K562 (cell line): ENCODE measurements at regions not wholly inside any gene's neighbourhood (a gene's known extent, or its start where the extent isn't known, plus 50 kb on each side); places are given as distances from the start of the nearest gene placed in this dataset.

ENCODE experiments used
- ATAC-seq: fragments of 200-7000 bp; cut with Tn5 transposase; 3 replicates; pipeline ENCODE4 v1.9.1; 2020; ENCODE audit warnings: moderate library complexity
- BruUV-seq: library from RNA; stranded (reverse); fragments of 400-500 nt; replicated peaks from 2 replicates; lab custom pipeline; 2021; lab: Mats Ljungman, UMichigan
- CTCF ChIA-PET: fragments of 300-600 bp; formaldehyde crosslinking; extraction: SDS; loops from one replicate; lab custom pipeline; 2021; ENCODE audit warnings: low intra/inter-chr PET ratio; lab: Yijun Ruan, JAX
- POLR2A ChIA-PET: fragments of 300-600, 350-650 bp; sonication (Branson Sonifier 250); formaldehyde crosslinking; extraction: SDS; loops from one replicate; lab custom pipeline; 2021; ENCODE audit warnings: antibody characterized with exemption, inconsistent platforms; lab: Yijun Ruan, JAX
- DNase-seq, 4 experiments: peaks; one replicate each; pipeline versions ENCODE4 v3.0.0 to v3.0.0-alpha.2; 2011 to 2018; ENCODE audit warnings: low spot score in 3 of 4, mixed read lengths in 3 of 4; ENCODE audit errors: extremely low read depth in 1 of 4
- FAIRE-seq: peaks from 2 replicates; lab custom pipeline; 2011; peaks lifted over from hg19 to GRCh38; lab: Jason Lieb, UNC
- H2AFZ ChIP-seq: 2 replicates; pipeline ENCODE4 v1.6.0; 2011; ENCODE audit warnings: low read depth, low read length, control low read depth, inconsistent platforms
- H3K27ac ChIP-seq: fragments of 200-600 bp; 3 replicates; pipeline ENCODE4 v1.8.0; 2011; ENCODE audit warnings: low read depth, mild to moderate bottlenecking, control low read depth, inconsistent platforms, low read length, moderate library complexity, mixed read lengths; ENCODE audit errors: extremely low read depth
- H3K27me3 ChIP-seq, 2 experiments: fragments of 300-600 bp in 1 of 2; 2 replicates in 1 of 2; 3 replicates in 1 of 2; pipeline versions ENCODE4 v1.6.0 to v1.8.0; 2011; ENCODE audit warnings: inconsistent platforms in 2 of 2, low read length in 2 of 2, mild to moderate bottlenecking in 1 of 2, mixed read lengths in 1 of 2, moderate library complexity in 1 of 2; ENCODE audit not compliant: control insufficient read depth in 2 of 2, insufficient read depth in 2 of 2
- H3K36me3 ChIP-seq: fragments of 300-600 bp; 3 replicates; pipeline ENCODE4 v1.8.0; 2011; ENCODE audit warnings: mild to moderate bottlenecking, low read length, inconsistent platforms; ENCODE audit not compliant: control insufficient read depth, insufficient read depth
- H3K4me1 ChIP-seq, 2 experiments: fragments of 200-600 bp in 1 of 2; replicated peaks in 1 of 2; 2 replicates in 1 of 2; 3 replicates in 1 of 2; pipeline versions ENCODE4 v1.5.1 to v1.8.0; 2011; ENCODE audit warnings: inconsistent platforms in 2 of 2, low read length in 2 of 2, mild to moderate bottlenecking in 1 of 2, mixed read lengths in 1 of 2, moderate library complexity in 1 of 2; ENCODE audit not compliant: control insufficient read depth in 2 of 2, insufficient read depth in 2 of 2
- H3K4me2 ChIP-seq: 2 replicates; pipeline ENCODE4 v1.6.1; 2011; ENCODE audit warnings: low read length, control low read depth, inconsistent platforms, mixed read lengths; ENCODE audit not compliant: insufficient read depth
- H3K4me3 ChIP-seq: fragments of 200-600 bp; sonication (generic), shearing (Covaris generic); 2 replicates; pipeline ENCODE4 v1.5.1; 2016; ENCODE audit warnings: control low read depth, inconsistent platforms
- H3K79me2 ChIP-seq: fragments of 200-600 bp; 3 replicates; pipeline ENCODE4 v1.8.0; 2011; ENCODE audit warnings: low read length, inconsistent platforms; ENCODE audit not compliant: control insufficient read depth, insufficient read depth
- H3K9ac ChIP-seq, 2 experiments: 2 replicates each; pipeline versions ENCODE4 v1.6.0 to v1.6.1; 2011; ENCODE audit warnings: low read depth in 2 of 2, low read length in 2 of 2, control low read depth in 1 of 2, inconsistent platforms in 1 of 2, mild to moderate bottlenecking in 1 of 2, mixed read lengths in 1 of 2; ENCODE audit not compliant: insufficient read depth in 1 of 2
- H3K9me1 ChIP-seq: one replicate; pipeline ENCODE4 v1.6.0; 2011; ENCODE audit warnings: inconsistent platforms, mild to moderate bottlenecking, low read length, moderate library complexity; ENCODE audit not compliant: control insufficient read depth, insufficient read depth
- H3K9me3 ChIP-seq: replicated peaks from 2 replicates; pipeline ENCODE4 v1.5.1; 2011; ENCODE audit warnings: low read depth, low read length, inconsistent platforms; ENCODE audit not compliant: control insufficient read depth, insufficient read depth
- H4K20me1 ChIP-seq: replicated peaks from 2 replicates; pipeline ENCODE4 v1.6.1; 2011; ENCODE audit warnings: low read length, inconsistent platforms, mixed read lengths; ENCODE audit not compliant: control insufficient read depth, insufficient read depth
- CREBBP ChIP-seq: IDR thresholded peaks from one replicate; pipeline ENCODE4 v1.6.1; 2012; ENCODE audit warnings: low read depth, mild to moderate bottlenecking, control low read depth, inconsistent platforms, low read length
- PHB ChIP-seq: fragments of 250-450 bp; sonication (Bioruptor Pico); IDR thresholded peaks from 2 replicates; pipeline ENCODE4 v1.5.0; 2021
- ZNF146 ChIP-seq: IDR thresholded peaks from one replicate; pipeline ENCODE4 v1.6.1; 2018; ENCODE audit warnings: missing compliant biosample characterization; ENCODE audit not compliant: unreplicated experiment
- ZNF324 ChIP-seq: fragments of 250-450 bp; sonication (Bioruptor Pico); IDR thresholded peaks from 2 replicates; pipeline ENCODE4 v1.4.0; 2020; ENCODE audit warnings: mild to moderate bottlenecking
- ZNF79 ChIP-seq: fragments of 250-450 bp; sonication (Bioruptor Pico); IDR thresholded peaks from 2 replicates; pipeline ENCODE4 v1.4.0; 2020; ENCODE audit warnings: low read depth, mild to moderate bottlenecking, moderate library complexity
- WGBS: fragments of 100-300 bp; shearing (Covaris generic); methylation state at CpG from one replicate; pipeline ENCODE4 v1.1.6; 2016; ENCODE audit warnings: low coverage, mixed read lengths; ENCODE audit not compliant: insufficient coverage; ENCODE audit errors: missing lambda C conversion rate; 5-methylcytosine and 5-hydroxymethylcytosine counted together
- in situ Hi-C: fragments of 300-500 bp; cut with MboI; formaldehyde crosslinking; loops from 4 replicates; pipeline ENCODE4 v1.15.0; 2018; ENCODE audit warnings: inconsistent platforms, mixed read lengths
- intact Hi-C: fragments of 100-400 bp; cut with micrococcal nuclease; formaldehyde crosslinking; loops from 2 replicates; pipeline ENCODE4 v1.14.2; 2022
- TF ChIP-seq, protein P1 (sequence below): fragments of 450-650 bp; IDR thresholded peaks from 2 replicates; pipeline ENCODE4 v1.6.1; 2017; ENCODE audit warnings: mild to moderate bottlenecking, moderate library complexity
- TF ChIP-seq, protein P2 (sequence below): sonication (generic); formaldehyde crosslinking; IDR thresholded peaks from 2 replicates; pipeline ENCODE4 v1.8.1; 2023; ENCODE audit warnings: mild to moderate bottlenecking, missing genetic modification reagents, moderate library complexity
- TF ChIP-seq, protein P3 (sequence below): fragments of 250-450 bp; sonication (Bioruptor Pico); IDR thresholded peaks from 2 replicates; pipeline ENCODE4 v1.8.0; 2021; ENCODE audit warnings: mild to moderate bottlenecking, moderate library complexity

DNA sequence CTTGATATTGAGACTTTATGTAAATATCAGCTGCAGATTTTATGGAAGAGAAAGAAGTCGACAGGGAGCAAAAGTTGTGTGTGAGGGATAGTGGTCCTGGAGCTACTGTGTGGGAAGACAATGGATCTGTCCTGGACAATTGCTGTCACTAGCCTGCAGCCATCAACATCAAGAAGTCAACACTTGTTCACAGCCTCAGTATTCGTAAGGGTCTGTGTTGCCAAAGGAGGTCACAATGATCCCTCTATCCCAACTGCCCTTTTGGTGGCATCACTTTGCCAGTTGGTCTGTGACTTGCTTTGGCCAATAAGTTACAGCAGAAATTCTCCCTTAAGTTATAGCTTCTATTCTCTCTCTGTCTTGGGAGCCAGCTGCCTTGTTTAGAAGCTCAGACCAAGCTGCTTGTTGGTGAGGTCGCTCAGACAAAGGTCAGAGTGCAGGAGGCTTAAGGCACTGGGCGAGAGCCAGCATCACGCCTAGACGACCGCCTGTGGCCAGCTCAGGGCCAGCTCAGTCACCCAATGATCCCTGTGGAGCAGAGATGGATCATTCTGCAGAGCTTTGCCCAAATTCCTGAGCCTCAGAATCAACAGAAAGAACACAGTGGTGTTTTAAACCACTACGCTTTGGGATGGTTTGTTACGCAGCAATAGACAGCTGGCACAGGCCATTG is 134.9 kb downstream of the RHOU start:
- in situ Hi-C loops: no loop called here
- TF ChIP-seq CREBBP: no peak
- no peak for TF ChIP-seq ZNF146
- TF ChIP-seq, all 486 proteins: peak for 0
- H3K9me3 ChIP-seq: no peaks in the 10 kb centered on the region
- no peaks in the 10 kb centered on the region for H3K36me3 ChIP-seq
- 0 out of 2 replicates have a peak, but pooled peaks cover 5% of the 10 kb centered on the region for H4K20me1 ChIP-seq
- intact Hi-C loops: no loop called here
- H3K4me2 ChIP-seq: no peak overlapping the region
- peaks cover 12 to 35% of the 10 kb centered on the region in 2 experiments for H3K27me3 ChIP-seq
- H3K27ac ChIP-seq: no peak overlapping the region
- 1% methylated on average over 9 of the region's 9 CpGs for WGBS
- H2AFZ ChIP-seq: no peak overlapping the region
- no peaks in the 10 kb centered on the region for H3K79me2 ChIP-seq
- no peaks in the 10 kb centered on the region for H3K4me1 ChIP-seq
- peak; percentile 44 for FAIRE-seq
- no peak for ATAC-seq
- no peak overlapping the region for H3K4me3 ChIP-seq
- ChIA-PET POLR2A (interaction anchor here (0.7 to 0.8 kb wide), 2 partner anchors 21 to 763 kb away, joined by 3 to 4 read pairs; no protein-coding TSS in a partner anchor), CTCF (no interaction called here)
- no peak overlapping the region for H3K9ac ChIP-seq
- no peaks in the 10 kb centered on the region for H3K9me1 ChIP-seq
- BruUV-seq: no TSS peak
- no peak for DNase-seq

DNA sequence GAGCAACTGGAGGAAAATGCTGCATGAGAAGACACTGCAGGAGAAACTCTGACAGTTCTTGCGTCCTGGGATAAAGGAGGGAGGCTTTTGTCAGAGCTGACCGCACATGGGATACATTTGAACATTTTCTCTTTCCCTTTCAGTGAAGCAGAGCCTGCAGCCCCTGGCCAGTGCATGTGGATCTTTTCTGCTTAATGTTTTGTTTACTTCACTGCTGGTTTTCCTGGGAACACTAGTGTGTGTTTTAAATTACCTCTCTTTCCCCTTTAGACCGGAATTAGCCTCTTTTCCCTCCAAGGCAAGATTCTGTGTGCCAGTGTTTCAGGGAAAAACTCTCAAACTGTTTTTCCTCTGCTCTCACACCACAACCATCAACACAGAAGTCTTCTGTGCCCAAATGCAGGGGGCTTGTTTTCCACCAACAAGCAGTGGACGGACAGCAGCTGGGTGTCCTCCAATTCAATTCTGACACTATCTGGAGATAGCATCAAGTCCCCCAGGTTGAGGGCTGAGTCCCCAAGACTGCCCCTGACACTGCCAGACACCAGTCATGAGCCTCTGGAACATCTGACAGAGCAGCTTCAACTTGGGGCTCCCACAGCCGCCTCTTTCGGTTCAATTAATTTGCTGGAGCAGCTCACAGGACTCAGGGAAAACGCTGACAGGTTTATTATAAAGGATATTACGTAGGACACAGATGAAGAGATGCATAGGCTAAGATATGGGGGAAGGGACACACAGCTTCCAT is 136.2 kb downstream of the RHOU start:
- intact Hi-C loops: no loop called here
- Histone ChIP-seq H3K4me1 (no peaks in the 10 kb centered on the region), H3K4me3 (no peak overlapping the region), H3K27me3 (peaks cover 12 to 41% of the 10 kb centered on the region in 2 experiments), H3K9me3 (no peaks in the 10 kb centered on the region), H2AFZ (no peak overlapping the region), H3K9ac (no peak overlapping the region), H3K79me2 (no peaks in the 10 kb centered on the region), H4K20me1 (0 out of 2 replicates have a peak, but pooled peaks cover 5% of the 10 kb centered on the region), H3K4me2 (no peak overlapping the region), H3K9me1 (no peaks in the 10 kb centered on the region), H3K36me3 (no peaks in the 10 kb centered on the region), H3K27ac (no peak overlapping the region)
- FAIRE-seq (no peak), ATAC-seq (no peak), DNase-seq (no peak)
- BruUV-seq: no TSS peak
- ChIA-PET CTCF (no interaction called here), POLR2A (interaction anchor here (0.6 to 0.7 kb wide), 2 partner anchors 9 to 19 kb away, joined by 3 read pairs; no protein-coding TSS in a partner anchor)
- in situ Hi-C loops: no loop called here
- WGBS: 0% methylated on average over 8 of the region's 8 CpGs
- TF ChIP-seq, protein P1, sequence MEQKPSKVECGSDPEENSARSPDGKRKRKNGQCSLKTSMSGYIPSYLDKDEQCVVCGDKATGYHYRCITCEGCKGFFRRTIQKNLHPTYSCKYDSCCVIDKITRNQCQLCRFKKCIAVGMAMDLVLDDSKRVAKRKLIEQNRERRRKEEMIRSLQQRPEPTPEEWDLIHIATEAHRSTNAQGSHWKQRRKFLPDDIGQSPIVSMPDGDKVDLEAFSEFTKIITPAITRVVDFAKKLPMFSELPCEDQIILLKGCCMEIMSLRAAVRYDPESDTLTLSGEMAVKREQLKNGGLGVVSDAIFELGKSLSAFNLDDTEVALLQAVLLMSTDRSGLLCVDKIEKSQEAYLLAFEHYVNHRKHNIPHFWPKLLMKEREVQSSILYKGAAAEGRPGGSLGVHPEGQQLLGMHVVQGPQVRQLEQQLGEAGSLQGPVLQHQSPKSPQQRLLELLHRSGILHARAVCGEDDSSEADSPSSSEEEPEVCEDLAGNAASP: no peak
- TF ChIP-seq ZNF79: no peak
- TF ChIP-seq ZNF324 (CRISPR knock-in tag): no peak
- TF ChIP-seq PHB (CRISPR knock-in tag): no peak
- TF ChIP-seq, protein P2, sequence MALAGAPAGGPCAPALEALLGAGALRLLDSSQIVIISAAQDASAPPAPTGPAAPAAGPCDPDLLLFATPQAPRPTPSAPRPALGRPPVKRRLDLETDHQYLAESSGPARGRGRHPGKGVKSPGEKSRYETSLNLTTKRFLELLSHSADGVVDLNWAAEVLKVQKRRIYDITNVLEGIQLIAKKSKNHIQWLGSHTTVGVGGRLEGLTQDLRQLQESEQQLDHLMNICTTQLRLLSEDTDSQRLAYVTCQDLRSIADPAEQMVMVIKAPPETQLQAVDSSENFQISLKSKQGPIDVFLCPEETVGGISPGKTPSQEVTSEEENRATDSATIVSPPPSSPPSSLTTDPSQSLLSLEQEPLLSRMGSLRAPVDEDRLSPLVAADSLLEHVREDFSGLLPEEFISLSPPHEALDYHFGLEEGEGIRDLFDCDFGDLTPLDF (CRISPR knock-in tag): no peak
- TF ChIP-seq, protein P3, sequence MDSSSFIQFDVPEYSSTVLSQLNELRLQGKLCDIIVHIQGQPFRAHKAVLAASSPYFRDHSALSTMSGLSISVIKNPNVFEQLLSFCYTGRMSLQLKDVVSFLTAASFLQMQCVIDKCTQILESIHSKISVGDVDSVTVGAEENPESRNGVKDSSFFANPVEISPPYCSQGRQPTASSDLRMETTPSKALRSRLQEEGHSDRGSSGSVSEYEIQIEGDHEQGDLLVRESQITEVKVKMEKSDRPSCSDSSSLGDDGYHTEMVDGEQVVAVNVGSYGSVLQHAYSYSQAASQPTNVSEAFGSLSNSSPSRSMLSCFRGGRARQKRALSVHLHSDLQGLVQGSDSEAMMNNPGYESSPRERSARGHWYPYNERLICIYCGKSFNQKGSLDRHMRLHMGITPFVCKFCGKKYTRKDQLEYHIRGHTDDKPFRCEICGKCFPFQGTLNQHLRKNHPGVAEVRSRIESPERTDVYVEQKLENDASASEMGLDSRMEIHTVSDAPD (CRISPR knock-in tag): no peak
